Stimulated activated CD4-positive, alpha-beta T cell treated with anti-CD3 and anti-CD28 coated beads, Interleukin-1b, Interleukin-23, amount 100 ng/mL, for 24 hours (primary cell): ENCODE measurements at regions not wholly inside any gene's neighbourhood (a gene's known extent, or its start where the extent isn't known, plus 50 kb on each side); places are given as distances from the start of the nearest gene placed in this dataset.
"Not testable (repeated sequence)": the region's sequence is repeated elsewhere in the genome, so short reads cannot be mapped to it uniquely, and the experiment has no call there.

Experiments used
- DNase-seq, 4 experiments: peaks; one replicate each; pipeline ENCODE4 v3.0.0-alpha.2; 2020; ENCODE audit warnings: low read depth in 4 of 4, low spot score in 1 of 4

- no peak for DNase-seq
Measured at GRCh38 chr1:31510853-31511789, 65.2 kb upstream of the TINAGL1 start.

GRCh38 chr1:31511848-31512615, 64.3 kb upstream of the TINAGL1 start:
- no peak for DNase-seq

GRCh38 chr1:31514117-31514516, 62.2 kb upstream of the TINAGL1 start:
- DNase-seq, result no peak

- DNase-seq, result no peak
Measured at GRCh38 chr1:31515056-31515775, 61.1 kb upstream of the TINAGL1 start.

- no peak for DNase-seq
Measured at GRCh38 chr1:31515936-31516335, 60.4 kb upstream of the TINAGL1 start.

- no peak for DNase-seq
Measured at GRCh38 chr1:31517301-31517700, 59.0 kb upstream of the TINAGL1 start.

GRCh38 chr1:31517986-31518385, 58.3 kb upstream of the TINAGL1 start:
- DNase-seq, result not testable (repeated sequence)

- DNase-seq, result no peak
Measured at GRCh38 chr1:31521761-31522555, 54.4 kb upstream of the TINAGL1 start.

- DNase-seq, result no peak
Measured at GRCh38 chr1:31522556-31522845, 53.8 kb upstream of the TINAGL1 start.

GRCh38 chr1:31523012-31523411, 53.3 kb upstream of the TINAGL1 start:
- no peak for DNase-seq

- no peak for DNase-seq
Measured at GRCh38 chr1:31523769-31524168, 52.5 kb upstream of the TINAGL1 start.

- DNase-seq, result no peak
Measured at GRCh38 chr1:31524186-31524901, 52.0 kb upstream of the TINAGL1 start.
